ENCODE measurements at regions not wholly inside any gene's neighbourhood (a gene's known extent, or its start where the extent isn't known, plus 50 kb on each side); places are given as distances from the start of the nearest gene placed in this dataset.

DNA sequence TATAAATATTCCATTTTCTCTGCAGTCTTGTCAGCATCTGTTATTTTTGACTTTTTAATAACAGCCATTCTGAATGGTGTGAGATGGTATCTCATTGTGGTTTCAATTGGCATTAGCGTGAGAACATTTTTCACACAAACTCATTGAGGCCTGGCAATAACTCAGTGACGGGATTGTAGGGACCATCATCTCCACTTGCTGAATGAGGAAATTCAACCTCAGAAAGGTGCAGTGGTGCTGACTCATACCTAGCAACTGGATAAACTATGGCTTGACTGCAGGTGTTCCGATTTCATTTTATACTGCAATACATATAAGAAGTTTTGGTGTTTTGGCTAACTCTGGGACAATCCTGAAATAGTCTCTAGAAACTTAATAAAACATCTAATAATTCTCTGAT is 88.3 kb upstream of the DDIT4L start:
- H4K20me1 ChIP-seq (ENCODE audit: insufficient read depth, low read length): no peaks in the 10 kb centered on the region
- no peaks in the 10 kb centered on the region for H3K36me3 ChIP-seq (ENCODE audit: insufficient read depth, low read length)
- no peaks in the 10 kb centered on the region for H3K9me2 ChIP-seq (ENCODE audit: low read depth, low read length)
- no peaks in the 10 kb centered on the region for H3K4me1 ChIP-seq (ENCODE audit: insufficient read depth, low read length, severe bottlenecking)
- H3K4me3 ChIP-seq (ENCODE audit: low read depth, low read length, poor library complexity, severe bottlenecking): no peak overlapping the region
- no peak for TF ChIP-seq EZH2 (IDR thresholded peaks at IDR 0.05; ENCODE audit: borderline replicate concordance, low read length)
- no peak for TF ChIP-seq CTCF (IDR thresholded peaks at IDR 0.05; ENCODE audit: low read length)
- no peaks in the 10 kb centered on the region for H3F3A ChIP-seq (ENCODE audit: insufficient read depth, low read length)
- no peak overlapping the region for H2AFZ ChIP-seq (ENCODE audit: low read length)
- no peak overlapping the region for H3K4me2 ChIP-seq (ENCODE audit: low read length)
- no peak overlapping the region for H3K9ac ChIP-seq (ENCODE audit: low read length)
- H3K9me3 ChIP-seq (ENCODE audit: low read length): no peaks in the 10 kb centered on the region
- H3K27ac ChIP-seq (ENCODE audit: low read depth, low read length, poor library complexity, severe bottlenecking): no peak overlapping the region
- no peaks in the 10 kb centered on the region for H3K27me3 ChIP-seq (ENCODE audit: insufficient read depth, low read length)
- H3K79me2 ChIP-seq (ENCODE audit: insufficient read depth, low read length): no peaks in the 10 kb centered on the region

GRCh38 chr4:100269446-100269845 is 79.2 kb upstream of the DDIT4L start:
- Histone ChIP-seq H3K9me2 (ENCODE audit: low read depth, low read length) (no peaks in the 10 kb centered on the region), H3K27ac (ENCODE audit: low read depth, low read length, poor library complexity, severe bottlenecking) (no peak overlapping the region), H3K4me3 (ENCODE audit: low read depth, low read length, poor library complexity, severe bottlenecking) (no peak overlapping the region), H3K4me1 (ENCODE audit: insufficient read depth, low read length, severe bottlenecking) (no peaks in the 10 kb centered on the region), H3F3A (ENCODE audit: insufficient read depth, low read length) (no peaks in the 10 kb centered on the region), H3K4me2 (ENCODE audit: low read length) (no peak overlapping the region), H2AFZ (ENCODE audit: low read length) (no peak overlapping the region), H3K79me2 (ENCODE audit: insufficient read depth, low read length) (no peaks in the 10 kb centered on the region), H3K36me3 (ENCODE audit: insufficient read depth, low read length) (no peaks in the 10 kb centered on the region), H4K20me1 (ENCODE audit: insufficient read depth, low read length) (no peaks in the 10 kb centered on the region), H3K27me3 (ENCODE audit: insufficient read depth, low read length) (no peaks in the 10 kb centered on the region), H3K9me3 (ENCODE audit: low read length) (no peaks in the 10 kb centered on the region), H3K9ac (ENCODE audit: low read length) (no peak overlapping the region)
- no peak for TF ChIP-seq CTCF (IDR thresholded peaks at IDR 0.05; ENCODE audit: low read length)
- TF ChIP-seq EZH2 (IDR thresholded peaks at IDR 0.05; ENCODE audit: borderline replicate concordance, low read length): no peak

GRCh38 chr4:100268789-100269188 is 78.5 kb upstream of the DDIT4L start:
- H3K9ac ChIP-seq (ENCODE audit: low read length): no peak overlapping the region
- no peak overlapping the region for H2AFZ ChIP-seq (ENCODE audit: low read length)
- no peaks in the 10 kb centered on the region for H3K36me3 ChIP-seq (ENCODE audit: insufficient read depth, low read length)
- H4K20me1 ChIP-seq (ENCODE audit: insufficient read depth, low read length): no peaks in the 10 kb centered on the region
- H3K4me1 ChIP-seq (ENCODE audit: insufficient read depth, low read length, severe bottlenecking): no peaks in the 10 kb centered on the region
- no peak overlapping the region for H3K4me3 ChIP-seq (ENCODE audit: low read depth, low read length, poor library complexity, severe bottlenecking)
- no peaks in the 10 kb centered on the region for H3F3A ChIP-seq (ENCODE audit: insufficient read depth, low read length)
- TF ChIP-seq CTCF (IDR thresholded peaks at IDR 0.05; ENCODE audit: low read length): no peak
- TF ChIP-seq EZH2 (IDR thresholded peaks at IDR 0.05; ENCODE audit: borderline replicate concordance, low read length): no peak
- H3K9me3 ChIP-seq (ENCODE audit: low read length): no peaks in the 10 kb centered on the region
- no peaks in the 10 kb centered on the region for H3K27me3 ChIP-seq (ENCODE audit: insufficient read depth, low read length)
- no peak overlapping the region for H3K27ac ChIP-seq (ENCODE audit: low read depth, low read length, poor library complexity, severe bottlenecking)
- H3K4me2 ChIP-seq (ENCODE audit: low read length): no peak overlapping the region
- H3K9me2 ChIP-seq (ENCODE audit: low read depth, low read length): no peaks in the 10 kb centered on the region
- H3K79me2 ChIP-seq (ENCODE audit: insufficient read depth, low read length): no peaks in the 10 kb centered on the region
